Tibial nerve (tissue), 3 donors: ENCODE measurements at regions not wholly inside any gene's neighbourhood (a gene's known extent, or its start where the extent isn't known, plus 50 kb on each side); places are given as distances from the start of the nearest gene placed in this dataset.

Experiments used
- POLR2A ChIP-seq, 2 donors: fragments of 450-650 bp; IDR thresholded peaks; one replicate each; pipeline ENCODE4 v1.6.1; 2017; ENCODE audit warnings: antibody characterized with exemption in 2 of 2, mild to moderate bottlenecking in 2 of 2, moderate library complexity in 2 of 2
- TF ChIP-seq, protein P1 (sequence below), 5 experiments: fragments of 200-600 bp in 3 of 5; fragments of 450-650 bp in 2 of 5; sonication (generic) in 3 of 5; IDR thresholded peaks; one replicate each; pipeline ENCODE4 v1.5.1; 2016 to 2019; ENCODE audit warnings: antibody characterized with exemption in 5 of 5, mild to moderate bottlenecking in 3 of 5, moderate library complexity in 2 of 5

DNA sequence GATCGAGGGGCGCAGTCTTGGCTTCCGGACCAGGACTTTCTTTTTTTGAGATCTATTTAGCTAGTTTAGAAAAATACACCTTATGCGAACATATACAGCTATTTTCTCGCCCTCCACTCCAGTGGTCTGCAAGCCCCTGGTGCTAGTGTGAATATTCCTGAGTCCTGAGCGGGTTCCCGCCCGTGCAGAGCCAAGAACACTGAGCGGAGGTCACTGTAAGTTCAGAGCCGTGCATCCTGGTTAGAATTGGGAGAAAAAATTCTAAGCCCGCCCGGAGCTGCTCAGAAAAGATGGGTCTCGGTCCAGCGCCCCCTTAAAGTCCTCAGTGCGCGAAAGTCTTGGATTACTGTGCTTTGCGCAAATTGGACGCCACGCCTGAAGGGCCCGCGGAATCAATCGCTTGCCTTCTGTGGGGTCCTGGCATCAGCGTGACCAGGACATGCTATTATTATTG is 117.7 kb downstream of the KCNRG start:
- TF ChIP-seq, protein P1, sequence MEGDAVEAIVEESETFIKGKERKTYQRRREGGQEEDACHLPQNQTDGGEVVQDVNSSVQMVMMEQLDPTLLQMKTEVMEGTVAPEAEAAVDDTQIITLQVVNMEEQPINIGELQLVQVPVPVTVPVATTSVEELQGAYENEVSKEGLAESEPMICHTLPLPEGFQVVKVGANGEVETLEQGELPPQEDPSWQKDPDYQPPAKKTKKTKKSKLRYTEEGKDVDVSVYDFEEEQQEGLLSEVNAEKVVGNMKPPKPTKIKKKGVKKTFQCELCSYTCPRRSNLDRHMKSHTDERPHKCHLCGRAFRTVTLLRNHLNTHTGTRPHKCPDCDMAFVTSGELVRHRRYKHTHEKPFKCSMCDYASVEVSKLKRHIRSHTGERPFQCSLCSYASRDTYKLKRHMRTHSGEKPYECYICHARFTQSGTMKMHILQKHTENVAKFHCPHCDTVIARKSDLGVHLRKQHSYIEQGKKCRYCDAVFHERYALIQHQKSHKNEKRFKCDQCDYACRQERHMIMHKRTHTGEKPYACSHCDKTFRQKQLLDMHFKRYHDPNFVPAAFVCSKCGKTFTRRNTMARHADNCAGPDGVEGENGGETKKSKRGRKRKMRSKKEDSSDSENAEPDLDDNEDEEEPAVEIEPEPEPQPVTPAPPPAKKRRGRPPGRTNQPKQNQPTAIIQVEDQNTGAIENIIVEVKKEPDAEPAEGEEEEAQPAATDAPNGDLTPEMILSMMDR (IDR thresholded peaks at IDR 0.05), result no peak
- TF ChIP-seq POLR2A (IDR thresholded peaks at IDR 0.05), result no peak
